Kidney glomerular epithelial cell (primary cell): ENCODE measurements at regions not wholly inside any gene's neighbourhood (a gene's known extent, or its start where the extent isn't known, plus 50 kb on each side); places are given as distances from the start of the nearest gene placed in this dataset.
"Not testable (repeated sequence)": the region's sequence is repeated elsewhere in the genome, so short reads cannot be mapped to it uniquely, and the experiment has no call there.

Experiments
- DNase-seq: peaks from one replicate; lab custom pipeline; 2025; lab: John Stamatoyannopoulos, UW

- no peak for DNase-seq
These were observed 133.1 kb upstream of the SEMA3C start for GRCh38 chr7:81051811-81052413.

- no peak for DNase-seq
These were observed 126.7 kb upstream of the SEMA3C start for GRCh38 chr7:81045491-81046030.

GRCh38 chr7:81042646-81043045 lies 123.8 kb upstream of the SEMA3C start:
- not testable (repeated sequence) for DNase-seq

- no peak for DNase-seq
These were observed 121.6 kb upstream of the SEMA3C start for GRCh38 chr7:81040496-81040895.

GRCh38 chr7:81036871-81037270 lies 118.0 kb upstream of the SEMA3C start:
- DNase-seq = no peak

- peak; percentile 20 for DNase-seq
These were observed 117.2 kb upstream of the SEMA3C start for GRCh38 chr7:81036057-81036456.

GRCh38 chr7:81031996-81032395 lies 113.1 kb upstream of the SEMA3C start:
- DNase-seq = no peak

- no peak for DNase-seq
These were observed 112.4 kb upstream of the SEMA3C start for GRCh38 chr7:81031243-81031642.

- no peak for DNase-seq
These were observed 111.6 kb upstream of the SEMA3C start for GRCh38 chr7:81030472-81030871.

- no peak for DNase-seq
These were observed 110.7 kb upstream of the SEMA3C start for GRCh38 chr7:81029511-81029910.

- no peak for DNase-seq
These were observed 106.5 kb upstream of the SEMA3C start for GRCh38 chr7:81025360-81025759.

GRCh38 chr7:81014908-81015307 lies 96.1 kb upstream of the SEMA3C start:
- no peak for DNase-seq

- no peak for DNase-seq
These were observed 95.4 kb upstream of the SEMA3C start for GRCh38 chr7:81014266-81014665.

GRCh38 chr7:81013083-81013817 lies 94.4 kb upstream of the SEMA3C start:
- peak; percentile 66 for DNase-seq

- DNase-seq = no peak
These were observed 90.0 kb upstream of the SEMA3C start for GRCh38 chr7:81008901-81009300.

GRCh38 chr7:81007051-81007450 lies 88.2 kb upstream of the SEMA3C start:
- no peak for DNase-seq

- DNase-seq = no peak
These were observed 86.4 kb upstream of the SEMA3C start for GRCh38 chr7:81005254-81005653.

- DNase-seq = no peak
These were observed 85.2 kb upstream of the SEMA3C start for GRCh38 chr7:81004098-81004497.

- no peak for DNase-seq
These were observed 84.5 kb upstream of the SEMA3C start for GRCh38 chr7:81003326-81003725.

GRCh38 chr7:81002421-81002820 lies 83.6 kb upstream of the SEMA3C start:
- DNase-seq = no peak

- DNase-seq = no peak
These were observed 80.9 kb upstream of the SEMA3C start for GRCh38 chr7:80999771-81000170.

- DNase-seq = no peak
These were observed 80.2 kb upstream of the SEMA3C start for GRCh38 chr7:80999100-80999499.

GRCh38 chr7:80997841-80998240 lies 79.0 kb upstream of the SEMA3C start:
- no peak for DNase-seq

GRCh38 chr7:80996236-80996635 lies 77.4 kb upstream of the SEMA3C start:
- not testable (repeated sequence) for DNase-seq
